HG02840 (cell line): ENCODE measurements at regions not wholly inside any gene's neighbourhood (a gene's known extent, or its start where the extent isn't known, plus 50 kb on each side); places are given as distances from the start of the nearest gene placed in this dataset.
"Not testable (repeated sequence)": the region's sequence is repeated elsewhere in the genome, so short reads cannot be mapped to it uniquely, and the experiment has no call there.

Experiments
- ATAC-seq: cut with Tn5 transposase; IDR thresholded peaks from one replicate; pipeline ENCODE4 v1.9.1; 2021; ENCODE audit warnings: mild to moderate bottlenecking, moderate library complexity, moderate number of reproducible peaks; ENCODE audit not compliant: unreplicated experiment, low FRiP score

DNA sequence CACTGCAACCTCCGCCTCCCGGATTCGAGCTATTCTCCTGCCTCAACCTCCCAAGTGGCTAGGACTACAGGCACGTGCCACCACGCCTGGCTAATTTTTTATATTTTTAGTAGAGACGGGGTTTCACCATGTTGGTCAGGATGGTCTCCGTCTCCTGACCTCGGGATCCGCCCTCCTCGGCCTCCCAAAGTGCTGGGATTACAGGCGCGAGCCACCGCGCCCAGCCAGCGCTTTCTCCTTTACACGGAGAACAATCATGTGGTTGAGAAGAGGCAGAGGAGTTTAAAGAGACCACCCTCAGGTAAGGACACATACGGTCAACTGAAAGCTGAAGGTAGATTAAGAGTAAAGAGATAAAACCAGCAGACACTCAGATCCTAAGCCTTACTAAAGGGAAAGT, 1673.7 kb upstream of the PIK3C3 start:
- ATAC-seq: not testable (repeated sequence)

GRCh38 chr18:40274618-40275196, 1680.3 kb upstream of the PIK3C3 start:
- no peak for ATAC-seq

- ATAC-seq: no peak
Observed at GRCh38 chr18:40272630-40273231, 1682.3 kb upstream of the PIK3C3 start.

DNA sequence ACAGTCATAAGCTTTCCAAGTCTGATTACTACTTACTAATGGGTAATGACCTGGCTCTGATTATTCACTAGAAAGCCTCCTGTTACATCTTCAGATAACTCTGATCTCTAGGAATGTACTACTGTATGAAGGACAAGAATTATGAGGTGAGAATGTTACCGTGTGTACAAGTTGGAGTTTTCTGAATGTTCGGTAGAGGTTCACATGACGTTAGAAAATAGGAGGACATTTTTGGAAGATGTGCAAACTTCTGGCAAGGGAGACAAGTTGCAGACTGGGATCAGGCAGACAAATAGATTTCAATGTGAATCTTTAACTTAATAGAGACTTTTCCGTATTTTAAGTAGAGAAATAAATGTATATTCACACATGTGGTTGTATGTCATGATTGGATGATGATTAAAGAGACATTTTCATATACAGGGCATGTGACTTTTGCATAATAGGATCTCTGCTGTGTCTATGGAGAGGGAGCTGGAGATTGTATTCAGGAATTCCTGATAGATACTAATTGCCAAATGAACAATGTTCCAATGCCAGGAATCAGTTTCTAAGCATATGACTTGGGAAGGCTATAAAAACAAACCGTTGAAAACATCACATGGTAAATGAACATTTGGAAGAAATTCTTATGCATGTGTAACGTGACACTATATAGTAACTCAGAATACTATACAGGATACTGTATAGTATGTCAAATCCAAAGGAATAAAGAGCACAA, 1695.8 kb upstream of the PIK3C3 start:
- ATAC-seq: no peak

DNA sequence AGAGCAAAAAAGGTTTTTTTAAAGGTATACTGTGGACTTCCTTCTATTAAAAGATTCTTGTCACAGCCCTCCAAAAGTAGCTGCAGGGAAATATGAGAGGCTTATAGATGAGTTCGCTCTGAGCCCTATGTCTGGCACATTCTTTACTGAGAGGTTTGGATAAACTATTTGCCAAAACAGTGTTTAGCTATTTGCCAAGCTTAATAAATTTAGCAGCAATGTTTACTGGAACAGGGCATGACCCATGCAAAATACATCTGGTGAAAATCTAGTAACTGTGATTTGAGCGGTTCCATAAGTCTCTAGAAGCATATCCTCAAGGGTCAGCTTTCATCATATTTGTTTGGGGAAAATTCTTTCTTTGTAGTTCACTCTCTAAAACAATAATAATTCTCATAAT, 1696.7 kb upstream of the PIK3C3 start:
- no peak for ATAC-seq

GRCh38 chr18:40250236-40250635, 1704.8 kb upstream of the PIK3C3 start:
- no peak for ATAC-seq

DNA sequence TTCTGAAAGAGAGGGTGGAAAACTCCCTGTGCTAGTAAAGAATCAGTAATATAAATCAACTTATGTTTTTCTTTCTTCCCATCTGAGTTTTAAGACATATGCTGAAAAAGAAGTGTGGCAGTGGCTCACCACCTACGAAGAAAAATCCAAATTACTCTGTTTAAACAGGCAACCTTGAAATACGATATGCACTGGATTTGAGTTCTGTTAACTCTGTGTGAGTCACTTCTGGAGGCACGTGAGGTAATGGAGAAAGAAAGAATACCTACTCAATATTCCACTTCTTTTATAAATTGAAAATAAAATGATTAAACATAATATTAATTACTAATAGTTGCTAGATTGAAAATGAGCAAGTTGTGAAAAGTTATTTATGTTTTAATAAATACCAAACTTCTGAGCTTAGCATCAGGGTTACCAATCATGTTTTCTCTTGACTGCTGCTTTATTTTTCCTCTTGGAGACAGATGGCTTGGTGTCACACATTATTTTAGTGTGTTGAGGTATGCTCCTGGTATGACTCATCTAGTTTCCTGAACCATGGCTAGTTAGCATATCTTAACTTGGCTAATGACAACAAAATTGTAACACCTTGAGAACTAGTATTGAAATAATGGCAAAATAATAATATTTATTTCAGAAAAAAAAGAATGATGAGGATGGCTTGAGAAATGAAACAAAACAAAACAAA, 1705.5 kb upstream of the PIK3C3 start:
- ATAC-seq: no peak

GRCh38 chr18:40245612-40246011, 1709.4 kb upstream of the PIK3C3 start:
- not testable (repeated sequence) for ATAC-seq

- no peak for ATAC-seq
Observed at GRCh38 chr18:40243607-40244006, 1711.4 kb upstream of the PIK3C3 start.

- ATAC-seq: no peak
Observed at GRCh38 chr18:40235836-40236235, 1719.2 kb upstream of the PIK3C3 start.

- no peak for ATAC-seq
Observed at GRCh38 chr18:40235323-40235722, 1719.7 kb upstream of the PIK3C3 start.

- no peak for ATAC-seq
Observed at GRCh38 chr18:40233931-40234616, 1721.0 kb upstream of the PIK3C3 start.

- no peak for ATAC-seq
Observed at GRCh38 chr18:40222776-40223175, 1732.3 kb upstream of the PIK3C3 start.

GRCh38 chr18:40216856-40217255, 1738.2 kb upstream of the PIK3C3 start:
- no peak for ATAC-seq

GRCh38 chr18:40215979-40216378, 1739.1 kb upstream of the PIK3C3 start:
- ATAC-seq: no peak

DNA sequence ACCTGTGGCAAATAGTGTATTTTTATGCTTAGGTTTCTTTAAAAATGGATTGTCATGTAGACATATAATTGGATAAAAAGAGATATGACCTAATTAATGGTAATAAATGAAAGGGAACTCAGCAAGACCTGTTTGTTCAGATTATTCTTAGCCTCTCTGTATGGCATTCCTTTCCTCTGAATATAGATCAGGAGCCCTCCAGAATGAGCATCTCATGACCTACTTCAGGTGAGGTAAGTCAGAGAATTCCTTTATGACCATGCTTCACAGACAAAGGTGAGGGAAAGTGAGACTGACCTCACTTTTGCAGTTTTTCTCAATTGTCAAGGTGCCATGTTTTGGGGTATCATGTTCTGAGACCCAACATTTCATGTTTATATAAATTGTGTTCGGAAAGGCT, 1744.3 kb upstream of the PIK3C3 start:
- no peak for ATAC-seq

DNA sequence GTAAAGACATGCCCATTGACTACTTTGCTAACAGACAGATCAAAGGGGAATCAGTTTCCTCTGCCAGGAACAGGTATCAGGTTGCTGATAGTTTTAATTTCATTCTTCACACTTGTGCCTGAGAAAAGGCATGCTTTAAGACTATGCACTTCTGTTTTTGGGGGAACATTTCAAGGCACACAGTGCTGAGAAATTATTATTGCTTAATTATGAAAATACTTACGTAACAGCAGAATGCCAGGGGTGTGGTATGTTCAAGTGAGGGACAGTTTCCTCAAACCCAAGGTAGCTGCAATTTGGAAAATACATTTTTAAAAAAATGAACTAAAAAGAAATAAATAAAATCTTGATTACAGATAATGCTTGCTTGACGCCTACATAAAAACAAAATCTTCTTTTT, 1746.1 kb upstream of the PIK3C3 start:
- ATAC-seq: no peak

DNA sequence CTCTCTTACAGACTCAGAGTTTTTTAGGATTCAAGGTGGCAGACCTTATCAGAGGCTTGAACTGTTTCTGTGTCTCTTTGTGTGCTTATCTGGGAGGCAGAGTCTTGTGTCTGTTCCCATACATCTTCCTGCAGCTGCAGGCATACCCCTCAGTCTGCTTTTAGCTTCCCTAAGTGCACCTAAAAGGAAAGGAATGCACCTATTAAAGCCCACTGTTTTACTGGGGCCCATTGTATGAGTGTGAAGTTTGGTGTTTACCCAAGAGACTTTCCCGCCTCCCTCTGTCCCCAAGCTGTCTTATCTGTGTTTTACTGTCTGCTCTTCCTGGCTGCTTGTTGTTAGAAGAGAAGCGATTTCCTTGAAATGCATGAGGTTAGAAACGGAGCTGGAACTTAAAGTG, 1757.3 kb upstream of the PIK3C3 start:
- ATAC-seq: no peak

- ATAC-seq: no peak
Observed at GRCh38 chr18:40186677-40187076, 1768.4 kb upstream of the PIK3C3 start.

- no peak for ATAC-seq
Observed at GRCh38 chr18:40179729-40180461, 1775.1 kb upstream of the PIK3C3 start.
